GM23248 (cell line): ENCODE measurements at regions not wholly inside any gene's neighbourhood (a gene's known extent, or its start where the extent isn't known, plus 50 kb on each side); places are given as distances from the start of the nearest gene placed in this dataset.

Source experiments
- DNase-seq: peaks from one replicate; pipeline ENCODE4 v3.0.0-alpha.2; 2015
- H2AFZ ChIP-seq: fragments of 200-600 bp; sonication (generic); 2 replicates; pipeline ENCODE4 v1.6.1; 2016; ENCODE audit warnings: antibody characterized with exemption
- H3F3A ChIP-seq: fragments of 200-600 bp; sonication (generic); 2 replicates; pipeline ENCODE4 v1.6.1; 2016; ENCODE audit warnings: mild to moderate bottlenecking, antibody characterized with exemption, mixed run types; ENCODE audit not compliant: insufficient read depth
- H3K27ac ChIP-seq: fragments of 200-600 bp; sonication (generic); 2 replicates; pipeline ENCODE4 v1.5.1; 2016; ENCODE audit warnings: mild to moderate bottlenecking
- H3K27me3 ChIP-seq: fragments of 200-600 bp; sonication (generic); replicated peaks from 2 replicates; pipeline ENCODE4 v1.6.1; 2016; ENCODE audit warnings: mild to moderate bottlenecking; ENCODE audit not compliant: insufficient read depth
- H3K36me3 ChIP-seq: fragments of 200-600 bp; sonication (generic); 2 replicates; pipeline ENCODE4 v1.6.1; 2016; ENCODE audit warnings: low read depth, mild to moderate bottlenecking
- H3K4me1 ChIP-seq: fragments of 200-600 bp; sonication (generic); 2 replicates; pipeline ENCODE4 v1.6.1; 2016; ENCODE audit warnings: mild to moderate bottlenecking; ENCODE audit not compliant: insufficient read depth
- H3K4me2 ChIP-seq: fragments of 200-600 bp; sonication (generic); one replicate; pipeline ENCODE4 v1.6.1; 2016; ENCODE audit warnings: mild to moderate bottlenecking; ENCODE audit not compliant: unreplicated experiment
- H3K4me3 ChIP-seq: fragments of 200-600 bp; sonication (generic); 2 replicates; pipeline ENCODE4 v1.5.1; 2016; ENCODE audit warnings: mild to moderate bottlenecking
- H3K79me2 ChIP-seq: fragments of 200-600 bp; sonication (generic); 2 replicates; pipeline ENCODE4 v1.6.1; 2016; ENCODE audit warnings: mild to moderate bottlenecking; ENCODE audit not compliant: insufficient read depth
- H3K9ac ChIP-seq: fragments of 200-600 bp; sonication (generic); 2 replicates; pipeline ENCODE4 v1.6.1; 2016; ENCODE audit warnings: mild to moderate bottlenecking
- H3K9me2 ChIP-seq: fragments of 200-600 bp; sonication (generic); 2 replicates; pipeline ENCODE4 v1.6.1; 2016; ENCODE audit warnings: mixed run types, mild to moderate bottlenecking, moderate library complexity; ENCODE audit not compliant: insufficient read depth
- H3K9me3 ChIP-seq: fragments of 200-600 bp; sonication (generic); one replicate; pipeline ENCODE4 v1.6.1; 2017; ENCODE audit warnings: low read depth
- H4K20me1 ChIP-seq: fragments of 200-600 bp; sonication (generic); 2 replicates; pipeline ENCODE4 v1.6.0; 2016; ENCODE audit not compliant: insufficient read depth
- EZH2 ChIP-seq: fragments of 200-600 bp; sonication (generic); IDR thresholded peaks from 2 replicates; pipeline ENCODE4 v1.6.1; 2018; ENCODE audit warnings: antibody characterized with exemption, mild to moderate bottlenecking; ENCODE audit not compliant: insufficient read depth, poor library complexity, severe bottlenecking
- EZH2phosphoT487 ChIP-seq: fragments of 200-600 bp; sonication (generic); IDR thresholded peaks from 2 replicates; pipeline ENCODE4 v1.6.1; 2018; ENCODE audit warnings: antibody characterized with exemption, moderate library complexity, mild to moderate bottlenecking, low read depth; ENCODE audit not compliant: insufficient read depth
- WGBS, 2 experiments: methylation state at CpG; one replicate each; pipeline ENCODE4 v1.1.6; 2015 to 2017; ENCODE audit warnings: low lambda C conversion rate in 2 of 2, low coverage in 1 of 2; ENCODE audit errors: missing lambda C conversion rate in 2 of 2; 5-methylcytosine and 5-hydroxymethylcytosine counted together
- in situ Hi-C: fragments of 300-500 bp; cut with MboI; formaldehyde crosslinking; loops from 2 replicates; pipeline ENCODE4 v1.15.0; 2020

DNA sequence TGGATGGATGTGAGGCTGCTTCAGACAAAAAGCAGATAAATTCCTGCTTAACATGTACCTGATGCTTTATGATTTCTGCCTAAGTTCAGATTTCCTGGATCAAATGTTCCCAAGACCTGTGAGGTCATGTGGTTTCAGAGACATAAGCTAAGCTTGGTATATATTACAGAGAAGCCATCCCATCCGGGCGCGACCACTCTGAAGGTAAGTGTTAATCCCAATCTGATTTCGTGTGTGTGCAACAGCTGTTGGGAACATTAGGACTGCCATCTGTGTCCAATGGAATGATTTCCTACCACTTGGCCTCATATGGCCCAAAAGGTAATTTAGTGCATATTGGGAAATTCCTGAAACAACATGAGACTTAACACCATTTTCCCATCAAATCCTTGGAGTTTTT lies 199.1 kb downstream of the HS3ST3B1 start:
- Histone ChIP-seq H3K4me3 (no peak overlapping the region), H3K9me3 (no peaks in the 10 kb centered on the region), H3K79me2 (no peaks in the 10 kb centered on the region), H3F3A (no peaks in the 10 kb centered on the region), H3K4me1 (peaks cover 7% of the 10 kb centered on the region; the same call in 1 of the 2 replicates), H3K27ac (no peak overlapping the region), H3K9ac (no peak overlapping the region), H3K36me3 (no peaks in the 10 kb centered on the region), H3K4me2 (no peak overlapping the region), H3K27me3 (no peaks in the 10 kb centered on the region), H3K9me2 (no peaks in the 10 kb centered on the region), H4K20me1 (no peaks in the 10 kb centered on the region), H2AFZ (no peak overlapping the region)
- WGBS, 2 experiments = 37 to 45% methylated on average over 4 of the region's 4 CpGs
- TF ChIP-seq EZH2 = no peak
- TF ChIP-seq EZH2phosphoT487 = no peak
- in situ Hi-C loops = no loop called here
- no peak for DNase-seq

DNA sequence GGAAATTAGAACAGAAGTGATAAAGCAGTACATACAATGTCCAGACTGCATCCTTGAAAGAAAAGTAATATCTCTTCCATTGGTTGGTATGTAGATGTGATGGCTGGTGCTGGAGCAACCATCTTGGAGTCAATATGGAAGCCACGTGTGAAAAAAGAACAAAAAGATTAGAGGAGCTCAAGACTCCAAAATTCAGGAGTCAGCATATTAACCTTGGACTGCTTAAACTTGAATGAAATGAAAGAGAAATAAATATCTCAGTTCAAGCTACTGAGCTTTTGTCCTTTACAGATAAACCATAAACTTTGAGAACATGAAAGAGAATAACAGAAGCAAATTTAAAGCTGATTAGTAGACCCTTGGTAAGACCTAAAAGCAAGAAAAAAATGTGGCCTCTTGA lies 197.9 kb downstream of the HS3ST3B1 start:
- Histone ChIP-seq H3K9me2 (no peaks in the 10 kb centered on the region), H3F3A (no peaks in the 10 kb centered on the region), H3K4me2 (no peak overlapping the region), H4K20me1 (no peaks in the 10 kb centered on the region), H3K27me3 (no peaks in the 10 kb centered on the region), H3K27ac (no peak overlapping the region), H3K79me2 (no peaks in the 10 kb centered on the region), H3K9ac (no peak overlapping the region), H2AFZ (no peak overlapping the region), H3K9me3 (no peaks in the 10 kb centered on the region), H3K4me1 (peaks cover 7% of the 10 kb centered on the region; the same call in 1 of the 2 replicates), H3K36me3 (no peaks in the 10 kb centered on the region), H3K4me3 (no peak overlapping the region)
- TF ChIP-seq EZH2phosphoT487 (no peak), EZH2 (no peak)
- no peak for DNase-seq
- in situ Hi-C loops = no loop called here
- 29 to 47% methylated on average over 1 of the region's 1 CpG for WGBS, 2 experiments

DNA sequence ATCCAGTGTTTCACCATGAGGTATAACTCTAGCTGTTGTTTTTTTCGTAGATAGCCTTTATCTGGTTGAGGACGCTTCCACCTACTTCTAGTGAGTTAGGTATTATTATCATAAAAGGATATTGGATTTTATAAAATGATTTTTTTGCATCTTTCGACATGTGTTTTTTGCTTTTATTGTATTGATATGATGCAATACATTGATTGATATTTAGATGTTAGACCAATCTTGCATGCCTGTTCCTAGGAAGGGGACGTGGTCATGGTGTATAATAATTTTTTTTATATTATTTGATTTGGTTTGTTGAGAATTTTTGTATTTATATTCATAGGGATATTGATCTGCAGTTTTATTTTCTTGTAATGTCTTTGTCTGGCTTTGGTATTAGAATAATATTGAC lies 193.3 kb downstream of the HS3ST3B1 start:
- no peak overlapping the region for H3K27ac ChIP-seq
- H3K4me2 ChIP-seq = no peak overlapping the region
- TF ChIP-seq EZH2 (no peak), EZH2phosphoT487 (no peak)
- in situ Hi-C loops = no loop called here
- H3K27me3 ChIP-seq = no peaks in the 10 kb centered on the region
- H3K4me1 ChIP-seq = peaks cover 7% of the 10 kb centered on the region; the same call in 1 of the 2 replicates
- no peak for DNase-seq
- no peak overlapping the region for H2AFZ ChIP-seq
- H3K9me2 ChIP-seq = no peaks in the 10 kb centered on the region
- H3K9me3 ChIP-seq = no peaks in the 10 kb centered on the region
- no peaks in the 10 kb centered on the region for H4K20me1 ChIP-seq
- WGBS, 2 experiments = 44 to 59% methylated on average over 4 of the region's 4 CpGs
- no peaks in the 10 kb centered on the region for H3K36me3 ChIP-seq
- no peak overlapping the region for H3K9ac ChIP-seq
- H3F3A ChIP-seq = no peaks in the 10 kb centered on the region
- H3K79me2 ChIP-seq = no peaks in the 10 kb centered on the region
- H3K4me3 ChIP-seq = no peak overlapping the region

DNA sequence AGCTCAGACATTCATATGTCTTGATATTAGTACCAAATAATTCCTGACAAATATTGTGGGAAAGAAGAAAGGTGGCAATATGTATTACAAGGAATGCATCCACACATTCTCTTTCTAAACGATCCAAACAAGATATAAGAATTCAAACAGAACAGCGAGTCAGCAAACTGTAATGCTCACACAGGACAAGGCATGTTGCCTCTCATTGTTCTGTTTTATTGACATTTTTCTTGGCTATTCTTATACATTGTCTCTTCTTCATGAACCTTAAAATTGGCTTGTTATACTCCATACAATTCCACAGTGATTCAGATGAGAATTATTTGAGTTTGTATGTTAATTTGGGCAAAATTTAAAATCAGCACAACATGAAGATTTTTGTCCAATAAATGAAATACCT lies 189.1 kb downstream of the HS3ST3B1 start:
- Histone ChIP-seq H3K9me3 (no peaks in the 10 kb centered on the region), H3K9ac (no peak overlapping the region), H3K4me2 (no peak overlapping the region), H3K36me3 (no peaks in the 10 kb centered on the region), H4K20me1 (no peaks in the 10 kb centered on the region), H3K9me2 (no peaks in the 10 kb centered on the region), H3F3A (no peaks in the 10 kb centered on the region), H3K79me2 (no peaks in the 10 kb centered on the region), H3K4me3 (no peak overlapping the region), H3K4me1 (no peaks in the 10 kb centered on the region), H3K27ac (no peak overlapping the region), H3K27me3 (no peaks in the 10 kb centered on the region), H2AFZ (no peak overlapping the region)
- in situ Hi-C loops = no loop called here
- no peak for TF ChIP-seq EZH2
- TF ChIP-seq EZH2phosphoT487 = no peak
- 71 to 79% methylated on average over 2 of the region's 2 CpGs for WGBS, 2 experiments
- DNase-seq = no peak

DNA sequence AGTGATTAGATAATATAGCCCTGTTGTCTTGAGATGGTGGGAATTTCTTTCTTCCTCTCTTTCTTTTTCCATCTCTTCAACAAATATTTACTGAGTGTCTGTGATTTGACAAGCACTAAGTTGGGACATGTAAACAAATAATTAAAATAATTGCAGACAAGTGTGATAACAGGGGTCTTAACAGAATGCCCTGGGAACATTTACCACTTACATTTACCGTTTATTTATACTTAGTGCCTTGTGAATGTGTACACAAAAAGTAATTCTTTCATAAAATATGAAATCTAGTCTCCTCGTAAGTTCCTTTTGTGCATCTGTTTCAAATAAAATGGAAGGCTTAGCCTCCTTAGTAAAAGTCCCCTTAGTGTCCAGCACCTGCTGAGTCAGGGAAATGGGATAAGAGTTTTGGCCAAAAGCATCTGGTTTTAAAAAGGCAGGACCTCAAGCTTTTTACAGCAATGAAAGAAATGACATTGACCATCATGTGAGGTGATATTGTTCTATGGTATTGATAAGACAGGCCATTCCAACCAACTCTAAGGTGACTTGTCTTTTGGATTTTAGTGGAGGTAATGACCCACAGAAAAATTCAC lies 188.2 kb downstream of the HS3ST3B1 start:
- 36 to 39% methylated on average over 2 of the region's 2 CpGs for WGBS, 2 experiments
- H2AFZ ChIP-seq = no peak overlapping the region
- no peak for DNase-seq
- H3K79me2 ChIP-seq = no peaks in the 10 kb centered on the region
- no peak overlapping the region for H3K9ac ChIP-seq
- no peaks in the 10 kb centered on the region for H3K27me3 ChIP-seq
- no peak overlapping the region for H3K4me2 ChIP-seq
- no peak overlapping the region for H3K27ac ChIP-seq
- no peaks in the 10 kb centered on the region for H3K9me3 ChIP-seq
- TF ChIP-seq EZH2phosphoT487 (no peak), EZH2 (no peak)
- no peaks in the 10 kb centered on the region for H4K20me1 ChIP-seq
- no peaks in the 10 kb centered on the region for H3K36me3 ChIP-seq
- no peaks in the 10 kb centered on the region for H3K9me2 ChIP-seq
- H3F3A ChIP-seq = no peaks in the 10 kb centered on the region
- no peaks in the 10 kb centered on the region for H3K4me1 ChIP-seq
- in situ Hi-C loops = no loop called here
- no peak overlapping the region for H3K4me3 ChIP-seq
